Fibroblast of lung (primary cell): ENCODE measurements at regions not wholly inside any gene's neighbourhood (a gene's known extent, or its start where the extent isn't known, plus 50 kb on each side); places are given as distances from the start of the nearest gene placed in this dataset.

Experiments used
- EZH2 ChIP-seq: IDR thresholded peaks from 2 replicates; pipeline ENCODE4 v1.5.1; 2012; ENCODE audit warnings: low read length, control low read depth, mild to moderate bottlenecking; ENCODE audit errors: missing control alignments
- TF ChIP-seq, protein P1 (sequence below), 2 donors: IDR thresholded peaks in 1 of 2; conservative IDR thresholded peaks in 1 of 2; 1 replicate in 1 of 2; 2 replicates in 1 of 2; pipeline ENCODE4 v1.5.1; 2011 to 2012; ENCODE audit warnings: low read length in 2 of 2, control low read depth in 1 of 2, inconsistent platforms in 1 of 2, low read depth in 1 of 2, mild to moderate bottlenecking in 1 of 2

DNA sequence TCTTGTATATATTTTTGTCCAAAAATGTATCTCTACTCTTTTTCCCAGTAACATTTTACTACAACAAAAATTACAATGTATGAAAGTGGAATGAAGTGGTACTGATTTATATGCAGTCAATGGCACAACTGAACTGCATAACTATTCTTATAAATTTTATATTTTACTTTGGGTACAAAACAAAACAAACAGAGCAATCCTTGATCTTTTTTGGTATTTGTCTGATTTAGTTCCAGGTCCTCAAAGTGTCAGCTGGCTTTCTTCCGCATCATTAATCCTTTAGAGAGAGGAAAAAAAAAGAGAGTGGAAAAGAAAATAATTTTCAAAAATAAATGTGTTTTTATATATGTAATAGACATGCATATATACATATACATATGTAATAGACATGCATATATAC, 252.4 kb upstream of the SLIT2 start:
- TF ChIP-seq, protein P1, sequence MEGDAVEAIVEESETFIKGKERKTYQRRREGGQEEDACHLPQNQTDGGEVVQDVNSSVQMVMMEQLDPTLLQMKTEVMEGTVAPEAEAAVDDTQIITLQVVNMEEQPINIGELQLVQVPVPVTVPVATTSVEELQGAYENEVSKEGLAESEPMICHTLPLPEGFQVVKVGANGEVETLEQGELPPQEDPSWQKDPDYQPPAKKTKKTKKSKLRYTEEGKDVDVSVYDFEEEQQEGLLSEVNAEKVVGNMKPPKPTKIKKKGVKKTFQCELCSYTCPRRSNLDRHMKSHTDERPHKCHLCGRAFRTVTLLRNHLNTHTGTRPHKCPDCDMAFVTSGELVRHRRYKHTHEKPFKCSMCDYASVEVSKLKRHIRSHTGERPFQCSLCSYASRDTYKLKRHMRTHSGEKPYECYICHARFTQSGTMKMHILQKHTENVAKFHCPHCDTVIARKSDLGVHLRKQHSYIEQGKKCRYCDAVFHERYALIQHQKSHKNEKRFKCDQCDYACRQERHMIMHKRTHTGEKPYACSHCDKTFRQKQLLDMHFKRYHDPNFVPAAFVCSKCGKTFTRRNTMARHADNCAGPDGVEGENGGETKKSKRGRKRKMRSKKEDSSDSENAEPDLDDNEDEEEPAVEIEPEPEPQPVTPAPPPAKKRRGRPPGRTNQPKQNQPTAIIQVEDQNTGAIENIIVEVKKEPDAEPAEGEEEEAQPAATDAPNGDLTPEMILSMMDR (conservative IDR thresholded peaks at IDR 0.05 in 1 of 2, IDR thresholded peaks at IDR 0.05 in 1 of 2; ENCODE audit: low read depth in 1 of 2, low read length in 2 of 2), result no peak
- no peak for TF ChIP-seq EZH2
